Right ventricle myocardium inferior (tissue), 1 donor: ENCODE measurements at regions not wholly inside any gene's neighbourhood (a gene's known extent, or its start where the extent isn't known, plus 50 kb on each side); places are given as distances from the start of the nearest gene placed in this dataset.
"Not testable (repeated sequence)": the region's sequence is repeated elsewhere in the genome, so short reads cannot be mapped to it uniquely, and the experiment has no call there.

Experiments used
- ATAC-seq: fragments of 200-7000 bp; cut with Tn5 transposase; one replicate; pipeline ENCODE4 v1.9.1; 2020; ENCODE audit warnings: mild to moderate bottlenecking, moderate library complexity
- DNase-seq: peaks from one replicate; pipeline ENCODE4 v3.0.0; 2021; ENCODE audit errors: missing footprints
- intact Hi-C: fragments of 100-400 bp; cut with DNase I; formaldehyde crosslinking; loops from one replicate; pipeline ENCODE4 v1.11.0; 2022
- donor health status: DM: no; HTN: yes; CAD: no; lungs with severe emphysema.

DNA sequence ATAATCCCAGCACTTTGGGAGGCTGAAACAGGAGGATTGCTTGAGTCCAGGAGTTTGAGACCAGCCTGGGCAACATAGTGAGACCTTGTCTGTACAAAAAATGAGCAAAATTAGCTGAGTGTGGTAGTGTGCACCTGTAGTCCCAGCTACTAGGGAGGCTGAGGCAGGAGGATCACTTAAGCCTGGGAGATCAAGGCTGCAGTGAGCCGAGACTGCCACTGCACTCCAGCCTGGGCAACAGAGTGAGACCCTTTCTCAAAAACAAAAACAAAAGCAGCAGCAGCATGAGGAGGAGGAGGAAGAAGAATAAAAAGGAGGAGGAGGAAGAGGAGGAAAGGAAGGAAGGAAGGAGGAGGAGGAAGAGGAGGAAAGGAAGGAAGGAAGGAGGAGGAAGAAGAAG lies 116.5 kb upstream of the TDRD3 start:
- DNase-seq, intact Hi-C loops, ATAC-seq: not testable (repeated sequence)

DNA sequence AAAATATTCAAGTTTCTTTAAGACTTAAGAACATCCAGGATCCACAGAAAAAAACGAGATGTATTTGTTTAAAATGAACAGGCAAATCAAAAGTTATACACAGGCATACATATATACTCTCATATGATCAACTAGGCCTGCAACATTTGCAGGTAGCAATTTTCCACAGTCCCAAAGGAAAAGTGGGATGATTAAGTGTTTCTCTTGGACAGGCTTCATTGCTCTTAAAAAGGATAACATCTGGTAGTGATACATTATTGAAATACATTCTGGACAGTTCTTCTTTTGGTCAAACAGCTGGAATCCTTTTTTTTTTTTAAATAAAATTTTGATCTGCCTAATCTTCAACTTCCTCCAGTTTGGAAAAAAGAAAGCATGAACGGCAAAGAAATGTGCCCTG lies 114.8 kb upstream of the TDRD3 start:
- ATAC-seq (no peak), DNase-seq (no peak)
- intact Hi-C loops: no loop called here

DNA sequence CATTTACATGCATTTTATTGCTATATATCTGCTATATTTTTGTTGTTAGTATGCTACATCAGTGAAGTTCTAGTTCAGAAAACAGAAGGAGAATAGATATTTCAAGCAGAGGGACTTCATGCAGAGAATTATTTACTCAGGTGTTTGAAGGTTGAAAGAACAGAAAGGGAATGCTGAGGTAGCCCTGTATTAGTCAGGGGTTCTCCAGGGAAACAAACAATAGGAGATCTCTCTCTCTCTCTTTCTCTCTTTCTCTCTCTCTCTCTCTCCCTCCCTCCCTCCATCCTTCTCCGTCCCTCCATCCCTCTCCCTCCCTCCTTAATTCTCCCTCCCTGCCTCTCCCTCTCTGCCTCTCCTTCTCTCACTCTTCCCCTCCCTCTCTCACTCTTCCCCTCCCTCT lies 114.3 kb upstream of the TDRD3 start:
- intact Hi-C loops: no loop called here
- ATAC-seq (no peak), DNase-seq (no peak)

DNA sequence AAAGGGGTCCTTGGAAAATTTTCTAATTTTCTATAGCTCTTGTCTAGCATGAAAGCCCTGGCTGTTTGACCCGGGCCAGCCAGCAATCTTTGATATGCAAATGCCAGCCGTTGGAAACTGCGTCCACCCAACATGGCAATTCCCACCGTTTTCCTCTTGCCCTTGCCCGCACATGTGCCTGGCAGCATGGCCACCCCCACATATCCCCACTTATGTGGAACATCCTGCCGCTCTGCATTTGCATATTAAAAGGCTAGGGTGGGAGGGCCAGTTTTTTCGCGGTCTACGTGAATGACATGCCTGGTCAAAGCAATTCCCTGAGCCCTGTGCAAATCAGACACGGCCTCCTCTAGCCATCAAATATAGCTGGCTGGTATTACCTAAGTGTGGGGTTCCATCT lies 110.3 kb upstream of the TDRD3 start:
- intact Hi-C loops: no loop called here
- DNase-seq (no peak), ATAC-seq (no peak)

DNA sequence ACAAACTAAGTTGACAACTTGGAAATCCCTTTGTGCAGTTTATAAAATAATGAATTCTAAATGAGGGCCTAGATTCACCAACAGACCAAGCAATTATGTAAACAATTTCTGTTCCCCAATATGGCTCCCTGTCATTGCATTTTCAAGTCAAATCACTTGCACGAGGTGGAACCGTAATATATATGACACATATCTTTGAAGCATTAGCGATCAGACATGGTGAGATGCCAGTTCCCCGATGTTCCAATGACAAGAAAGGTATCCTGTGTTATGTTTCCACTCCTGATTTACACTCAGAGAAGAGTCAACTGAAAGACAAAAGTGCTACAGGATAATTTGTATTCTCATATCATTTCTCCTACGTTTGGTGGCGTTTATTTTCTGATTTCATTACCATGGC lies 108.5 kb upstream of the TDRD3 start:
- intact Hi-C loops: no loop called here

DNA sequence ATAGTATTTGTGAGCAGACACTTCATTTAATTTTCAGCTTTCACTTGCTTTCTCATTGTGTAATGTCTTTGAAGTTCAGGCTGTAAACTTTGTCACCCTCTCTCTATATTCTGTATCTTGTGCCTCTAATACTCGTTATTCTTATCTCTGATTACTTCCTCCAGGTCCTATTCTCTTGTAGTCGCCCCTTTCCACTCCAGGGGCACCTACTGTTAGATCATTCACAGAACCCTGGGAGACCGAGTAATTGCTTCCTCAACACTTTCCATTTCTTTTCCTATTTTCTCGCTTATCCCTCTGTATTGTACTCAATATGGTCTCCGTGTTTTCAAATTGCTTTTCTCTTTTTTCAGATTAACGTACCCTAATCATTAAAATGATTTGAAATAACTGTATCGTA lies 93.9 kb upstream of the TDRD3 start:
- intact Hi-C loops: no loop called here
- ATAC-seq: no peak
- no peak for DNase-seq

More for the DNA sequence above, 108.5 kb upstream of the TDRD3 start:
- DNase-seq (no peak), ATAC-seq (no peak)

GRCh38 chr13:60311527-60311926 lies 85.5 kb upstream of the TDRD3 start:
- DNase-seq (no peak), ATAC-seq (no peak)
- intact Hi-C loops: no loop called here

DNA sequence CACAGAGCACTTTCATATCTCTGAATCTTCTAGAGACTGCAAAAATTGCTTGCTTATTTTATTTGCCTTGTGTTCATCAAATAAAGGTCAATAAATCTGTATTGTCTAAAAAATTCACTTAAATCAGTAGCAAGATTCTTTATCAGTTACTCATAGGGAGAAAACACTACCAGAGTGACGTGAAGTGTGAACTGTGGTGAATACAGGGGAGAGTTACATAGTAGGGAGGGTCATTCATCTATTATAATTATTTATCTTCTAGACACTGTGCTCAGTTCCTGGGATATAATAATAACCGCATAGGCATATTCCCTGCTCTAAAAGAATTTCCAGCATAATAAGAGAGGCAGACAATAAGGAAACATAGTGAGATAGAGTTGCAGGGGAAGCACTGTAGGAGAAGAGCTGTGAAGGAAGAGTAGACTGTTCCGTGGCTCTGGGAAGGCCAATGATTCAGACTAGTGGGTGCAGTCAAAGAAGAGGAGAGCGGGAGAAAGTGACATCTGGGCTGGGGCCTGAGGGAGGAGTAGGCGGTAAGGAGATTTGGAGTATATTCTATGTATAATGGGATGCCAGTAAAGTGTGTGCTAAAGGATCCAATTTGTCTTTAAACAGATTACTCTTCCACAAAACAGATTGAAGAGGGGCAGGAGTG lies 84.0 kb upstream of the TDRD3 start:
- DNase-seq: no peak
- intact Hi-C loops: no loop called here
- ATAC-seq: no peak

GRCh38 chr13:60318186-60318585 lies 78.8 kb upstream of the TDRD3 start:
- DNase-seq (no peak), ATAC-seq (no peak)
- intact Hi-C loops: no loop called here

DNA sequence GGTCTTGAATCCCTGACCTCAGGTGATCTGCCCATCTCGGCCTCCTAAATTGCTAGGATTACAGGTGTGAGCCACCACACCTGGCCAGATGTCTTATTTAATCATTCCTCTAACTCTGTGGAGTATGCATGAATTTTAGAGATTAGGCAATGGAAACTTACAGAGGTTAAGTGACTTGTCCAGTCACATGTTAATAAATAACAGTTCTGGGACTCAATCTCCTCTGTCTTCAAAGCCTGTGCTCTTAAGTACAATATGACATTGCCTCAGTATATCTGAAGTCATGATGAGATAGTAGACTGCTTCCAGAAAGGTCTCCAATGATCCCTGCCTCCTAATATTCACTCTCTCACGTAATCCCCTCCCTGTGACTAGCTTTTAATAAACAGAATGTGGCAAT lies 72.9 kb upstream of the TDRD3 start:
- ATAC-seq (no peak), DNase-seq (no peak)
- intact Hi-C loops: no loop called here

GRCh38 chr13:60326273-60326672 lies 70.7 kb upstream of the TDRD3 start:
- intact Hi-C loops: no loop called here

DNA sequence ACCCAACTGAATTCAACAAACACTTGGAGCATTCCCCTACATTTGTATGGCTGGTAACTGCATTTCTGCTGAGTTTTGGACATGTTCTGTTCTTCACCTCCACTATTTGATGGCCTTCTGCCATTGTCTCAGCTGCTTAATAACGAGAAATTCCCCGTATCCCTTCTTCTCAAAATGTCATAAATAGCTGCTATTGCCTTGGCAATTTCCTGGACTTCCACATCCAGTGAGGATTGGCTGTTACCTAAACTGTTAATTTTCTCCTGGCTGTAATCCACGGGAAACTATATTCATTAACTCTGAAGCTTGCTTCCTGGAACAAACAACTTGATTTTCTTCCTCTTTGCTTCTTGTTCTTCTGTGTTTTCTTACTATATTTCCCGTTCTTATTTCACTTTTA lies 69.5 kb upstream of the TDRD3 start:
- ATAC-seq: no peak
- intact Hi-C loops: no loop called here

More at GRCh38 chr13:60326273-60326672, 70.7 kb upstream of the TDRD3 start:
- DNase-seq (no peak), ATAC-seq (no peak)

GRCh38 chr13:60328073-60328472 lies 68.9 kb upstream of the TDRD3 start:
- ATAC-seq (no peak), DNase-seq (no peak)
- intact Hi-C loops: no loop called here

More for the DNA sequence above, 69.5 kb upstream of the TDRD3 start:
- no peak for DNase-seq

GRCh38 chr13:60329221-60329923 lies 67.6 kb upstream of the TDRD3 start:
- DNase-seq (peak; percentile 17), ATAC-seq (no peak)
- intact Hi-C loops: no loop called here

DNA sequence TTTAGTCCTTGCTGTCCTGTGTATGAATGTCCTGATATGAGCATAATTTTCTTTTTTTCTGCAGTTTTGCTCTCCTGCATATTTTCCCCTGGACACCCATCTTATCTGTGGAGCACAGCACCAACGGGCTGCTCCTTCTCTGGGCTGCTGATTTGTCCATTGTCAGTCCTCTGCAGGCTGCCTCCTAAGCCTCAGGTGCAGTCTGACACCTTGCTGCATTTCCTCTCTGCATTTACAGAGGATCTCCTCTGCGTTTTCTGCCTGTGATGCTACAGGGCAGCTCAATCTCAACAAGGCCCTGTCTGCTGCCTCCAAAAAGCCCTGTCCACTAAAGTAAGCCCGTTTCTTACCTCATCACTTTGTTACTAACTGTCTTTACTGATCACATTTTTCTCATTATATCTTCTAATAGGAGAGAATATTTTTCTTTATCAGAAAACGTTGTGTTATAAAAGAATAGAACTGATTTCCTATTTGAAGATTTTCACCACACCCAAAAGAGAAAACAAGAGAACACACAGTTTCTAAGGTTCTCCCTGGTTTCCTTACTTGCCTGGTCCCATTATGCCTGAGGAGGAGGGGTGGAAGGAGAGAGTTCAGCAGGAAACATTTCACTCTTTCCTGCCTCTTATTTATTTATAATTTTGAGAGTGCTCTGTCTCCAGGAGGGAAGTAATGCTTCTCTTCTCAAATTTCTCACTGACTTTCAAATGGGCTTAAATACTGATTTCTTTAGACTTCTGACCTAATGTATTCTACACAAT lies 65.6 kb upstream of the TDRD3 start:
- intact Hi-C loops: no loop called here

DNA sequence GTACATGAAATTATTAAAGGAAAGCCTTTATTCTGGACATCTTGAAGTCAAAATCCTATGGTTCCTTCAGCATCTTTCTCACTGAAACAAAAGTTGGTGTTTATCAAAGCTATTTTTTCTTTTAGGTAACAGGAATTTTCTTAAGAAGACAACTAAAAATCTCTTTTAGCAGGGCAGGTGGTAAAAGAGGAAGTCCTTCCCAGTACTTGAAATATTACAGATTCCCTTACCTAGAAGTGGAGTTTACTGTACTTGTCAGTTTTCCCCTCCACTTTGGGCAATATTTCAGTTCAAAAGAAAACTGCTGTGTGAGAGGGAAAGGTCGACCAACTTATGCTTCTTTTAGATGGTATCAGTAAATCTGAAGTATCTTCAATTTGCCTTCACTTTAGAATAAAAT lies 64.3 kb upstream of the TDRD3 start:
- intact Hi-C loops: no loop called here

More for the DNA sequence above, 65.6 kb upstream of the TDRD3 start:
- ATAC-seq: no peak
- no peak for DNase-seq

DNA sequence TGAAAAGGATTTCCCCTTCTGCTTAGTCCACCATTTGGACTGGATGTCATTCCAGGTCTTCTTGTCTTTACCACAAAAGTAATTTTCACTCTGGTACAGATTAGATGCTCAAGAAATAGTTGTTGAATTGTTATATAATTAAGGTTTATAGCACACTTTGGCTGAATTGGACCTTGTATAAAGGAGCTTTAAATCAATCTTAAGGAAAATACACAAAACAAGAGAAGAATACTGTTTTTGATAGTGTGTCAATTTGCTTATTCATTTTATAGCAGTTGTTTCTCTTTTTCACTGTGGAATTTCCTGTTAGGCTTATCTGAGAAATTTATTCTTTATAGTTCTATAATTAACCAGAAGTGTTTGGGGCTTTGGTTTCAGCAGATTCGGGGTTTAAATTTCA lies 62.7 kb upstream of the TDRD3 start:
- ATAC-seq (no peak), DNase-seq (no peak)
- intact Hi-C loops: no loop called here

More for the DNA sequence above, 64.3 kb upstream of the TDRD3 start:
- ATAC-seq (no peak), DNase-seq (no peak)

DNA sequence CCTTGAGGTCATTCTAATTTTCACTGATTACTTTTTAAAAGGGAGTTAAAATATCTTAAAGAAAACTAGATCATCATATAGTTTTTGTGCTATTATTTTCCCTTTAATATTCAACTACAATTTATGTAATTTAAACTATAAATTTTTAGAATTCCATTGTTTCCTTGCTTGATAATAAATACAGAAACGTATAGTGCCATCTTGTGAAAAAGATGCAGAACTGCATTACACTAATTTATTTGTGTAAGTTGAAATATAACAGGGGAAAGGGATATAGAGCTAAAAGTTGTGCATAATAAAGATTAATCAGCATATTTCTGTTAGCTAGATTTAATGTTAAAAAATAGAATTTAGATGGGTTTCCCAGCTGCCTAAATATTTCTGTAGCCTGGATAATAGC lies 61.5 kb upstream of the TDRD3 start:
- ATAC-seq (no peak), DNase-seq (no peak)
- intact Hi-C loops: no loop called here

DNA sequence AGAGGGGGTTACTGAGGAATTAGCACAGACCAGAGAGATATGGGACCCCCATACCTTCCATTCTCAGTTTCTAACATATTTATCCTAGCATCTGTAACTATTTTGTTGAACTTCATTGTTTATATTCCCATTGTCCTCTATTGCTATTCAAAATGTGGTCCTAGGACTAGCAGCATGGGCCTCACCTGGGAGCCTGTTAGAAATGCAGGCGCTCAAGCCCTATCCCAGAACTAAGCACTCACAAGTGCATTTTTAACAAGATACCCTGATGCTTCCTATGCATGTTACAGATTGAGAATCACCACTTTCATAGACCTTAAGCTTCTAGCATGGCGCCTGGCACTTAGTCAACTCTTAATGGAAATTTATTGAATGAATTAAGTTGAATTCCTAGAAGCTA lies 58.3 kb upstream of the TDRD3 start:
- ATAC-seq (no peak), DNase-seq (no peak)
- intact Hi-C loops: no loop called here

- DNase-seq (no peak), ATAC-seq (no peak)
- intact Hi-C loops: no loop called here
Measured at GRCh38 chr13:60343978-60344377, 53.0 kb upstream of the TDRD3 start.
